ENCODE measurements at regions not wholly inside any gene's neighbourhood (a gene's known extent, or its start where the extent isn't known, plus 50 kb on each side); places are given as distances from the start of the nearest gene placed in this dataset.
"Not testable (repeated sequence)": the region's sequence is repeated elsewhere in the genome, so short reads cannot be mapped to it uniquely, and the experiment has no call there.

DNA sequence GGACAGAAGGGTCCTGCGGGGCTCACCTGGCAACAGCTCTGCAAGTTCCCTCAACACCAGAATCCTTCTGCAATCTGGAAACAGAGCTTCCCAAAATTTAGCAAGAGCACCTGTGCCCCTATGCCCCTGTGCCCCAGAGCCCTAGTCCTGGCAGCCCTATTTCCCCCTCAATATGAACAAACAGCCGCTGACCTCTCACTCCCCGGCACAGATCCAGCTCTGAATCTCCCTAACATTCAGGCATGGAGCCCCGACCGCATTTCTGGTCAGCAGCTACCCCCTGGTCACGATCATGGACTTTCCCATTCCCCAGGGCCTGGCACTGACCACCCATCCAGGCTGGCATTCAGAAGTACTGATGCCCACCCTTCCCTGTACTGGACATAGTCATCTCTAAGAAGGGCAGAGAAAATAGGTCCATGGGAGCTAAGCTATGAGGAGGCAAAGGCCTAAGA, 110.8 kb upstream of the SMURF2 start:
- DNase-seq (ENCODE audit: low read depth in 2 of 2): no peak

DNA sequence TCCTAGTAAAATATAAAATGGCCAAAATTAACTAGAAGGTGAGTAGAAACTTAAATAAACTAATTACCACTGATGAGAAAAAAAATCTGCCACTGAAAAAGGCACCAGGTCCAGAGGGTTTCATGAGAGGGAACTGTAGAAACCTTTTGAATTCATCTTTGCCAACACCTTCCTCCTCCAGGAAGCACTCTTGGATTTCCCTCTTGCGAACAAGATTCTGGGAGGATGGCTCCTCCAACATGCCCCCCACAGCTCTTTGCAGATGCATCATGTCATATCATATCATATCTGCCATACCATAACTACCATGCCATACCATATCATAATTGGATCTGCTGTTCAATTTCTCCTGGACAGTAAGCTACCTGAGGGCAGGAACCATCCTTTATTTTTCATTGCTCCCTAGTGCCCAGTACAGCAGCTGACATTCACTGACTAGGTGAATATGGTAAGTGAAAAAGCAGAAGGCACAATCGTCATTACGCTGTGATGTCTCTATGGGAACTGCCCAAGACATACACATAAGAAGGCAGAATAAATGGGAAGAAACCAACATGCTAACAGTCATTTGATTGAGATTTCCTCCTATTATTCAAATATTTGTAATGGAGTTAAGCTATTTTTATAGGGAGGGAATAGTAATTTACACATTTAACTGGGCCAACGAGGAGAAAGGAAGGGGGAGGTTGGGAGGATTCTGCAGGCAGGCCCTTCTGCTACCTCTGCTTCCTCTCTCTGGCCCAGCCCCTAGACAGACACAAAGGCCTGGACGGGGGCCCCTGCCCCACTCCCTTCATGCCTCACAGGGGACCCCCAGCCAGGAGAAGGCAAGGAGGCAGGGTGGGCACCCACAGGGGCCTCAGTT, 110.1 kb upstream of the SMURF2 start:
- no peak for DNase-seq (ENCODE audit: low read depth in 2 of 2)

DNA sequence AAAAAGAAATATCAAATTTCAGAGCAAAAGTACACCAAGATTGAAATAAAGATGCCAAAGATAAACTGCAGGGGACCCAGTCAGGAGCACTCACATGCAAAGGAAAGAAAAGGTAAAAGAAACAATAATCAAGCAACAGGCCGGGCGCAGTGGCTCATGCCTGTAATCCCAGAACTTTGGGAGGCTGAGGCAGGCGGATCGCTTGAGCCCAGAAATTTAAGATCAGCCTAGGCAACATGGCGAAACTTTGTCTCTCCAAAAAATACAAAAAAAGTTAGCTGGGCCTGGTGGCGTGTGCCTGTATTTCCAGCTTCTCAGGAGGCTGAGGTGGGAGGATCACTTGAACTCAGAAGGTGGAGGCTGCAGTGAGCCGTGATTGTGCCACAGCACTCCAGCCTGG, 107.6 kb upstream of the SMURF2 start:
- no peak for DNase-seq (ENCODE audit: low read depth in 2 of 2)

DNA sequence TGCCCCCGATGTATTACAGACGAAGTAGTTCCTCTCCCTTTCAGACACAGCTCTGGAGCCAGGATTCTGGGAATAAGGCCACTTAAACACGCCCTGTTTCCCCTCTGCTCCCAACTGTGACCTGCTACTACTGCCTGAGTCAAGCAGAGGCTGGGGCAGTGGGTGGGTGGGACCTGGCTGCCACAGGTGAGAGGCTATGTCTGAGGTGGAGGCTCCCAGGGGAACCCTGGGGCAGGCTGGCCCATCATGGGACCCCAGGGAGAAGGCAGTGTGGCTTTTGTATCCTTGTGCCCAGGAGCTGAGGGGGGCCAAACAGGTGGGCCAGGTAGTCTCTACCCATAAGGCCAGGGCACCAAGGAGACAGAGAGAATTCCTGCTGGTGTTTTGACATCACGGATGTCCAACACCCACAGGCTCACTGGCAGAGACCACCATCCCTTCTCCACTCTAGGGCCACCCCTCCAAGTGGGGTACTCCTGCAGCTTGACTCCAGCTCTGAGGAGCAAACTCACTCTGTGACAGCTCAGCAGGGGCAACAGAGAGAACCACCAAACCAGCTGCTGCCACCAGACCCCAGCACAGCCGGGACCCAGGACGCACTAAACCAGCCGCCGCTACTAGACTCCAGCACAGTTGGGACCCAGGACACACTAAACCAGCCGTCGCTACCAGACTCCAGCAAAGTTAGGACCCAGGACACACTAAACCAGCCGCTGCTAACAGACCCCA, 105.3 kb upstream of the SMURF2 start:
- DNase-seq (ENCODE audit: low read depth in 2 of 2): no peak

DNA sequence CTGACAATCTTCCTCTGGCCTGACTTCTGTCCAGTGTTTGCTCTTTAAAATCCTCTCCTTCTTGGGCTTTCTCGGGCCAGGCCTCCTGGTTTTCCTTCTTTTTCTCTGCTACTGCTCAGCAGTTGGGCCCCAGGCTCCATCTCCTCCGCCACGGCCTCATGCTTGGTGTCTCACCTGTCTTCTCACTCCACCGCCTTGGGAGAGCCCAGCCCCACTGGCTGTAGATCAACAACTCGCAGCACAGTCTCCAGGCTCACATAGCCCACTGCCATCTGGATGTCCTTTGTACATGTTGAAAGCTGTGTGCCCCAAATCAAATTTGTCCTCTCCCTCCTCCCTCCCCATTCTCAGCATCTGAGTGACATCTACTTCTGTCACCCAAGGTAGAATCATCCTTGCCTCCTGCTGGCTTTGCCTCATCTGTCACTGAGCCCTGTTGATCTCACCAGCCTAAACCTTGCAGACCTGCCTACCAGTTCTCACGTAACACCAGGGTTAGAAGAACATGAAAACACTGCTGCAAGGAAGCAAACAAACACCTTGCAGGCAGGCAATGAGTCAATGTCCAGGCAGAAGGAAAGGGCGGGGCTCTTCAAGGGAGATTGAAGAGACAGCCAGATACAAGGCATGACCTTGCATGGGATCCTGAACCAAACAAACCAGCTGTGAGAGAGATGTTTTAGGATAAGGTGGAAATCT, 103.2 kb upstream of the SMURF2 start:
- no peak for DNase-seq (ENCODE audit: low read depth in 2 of 2)

DNA sequence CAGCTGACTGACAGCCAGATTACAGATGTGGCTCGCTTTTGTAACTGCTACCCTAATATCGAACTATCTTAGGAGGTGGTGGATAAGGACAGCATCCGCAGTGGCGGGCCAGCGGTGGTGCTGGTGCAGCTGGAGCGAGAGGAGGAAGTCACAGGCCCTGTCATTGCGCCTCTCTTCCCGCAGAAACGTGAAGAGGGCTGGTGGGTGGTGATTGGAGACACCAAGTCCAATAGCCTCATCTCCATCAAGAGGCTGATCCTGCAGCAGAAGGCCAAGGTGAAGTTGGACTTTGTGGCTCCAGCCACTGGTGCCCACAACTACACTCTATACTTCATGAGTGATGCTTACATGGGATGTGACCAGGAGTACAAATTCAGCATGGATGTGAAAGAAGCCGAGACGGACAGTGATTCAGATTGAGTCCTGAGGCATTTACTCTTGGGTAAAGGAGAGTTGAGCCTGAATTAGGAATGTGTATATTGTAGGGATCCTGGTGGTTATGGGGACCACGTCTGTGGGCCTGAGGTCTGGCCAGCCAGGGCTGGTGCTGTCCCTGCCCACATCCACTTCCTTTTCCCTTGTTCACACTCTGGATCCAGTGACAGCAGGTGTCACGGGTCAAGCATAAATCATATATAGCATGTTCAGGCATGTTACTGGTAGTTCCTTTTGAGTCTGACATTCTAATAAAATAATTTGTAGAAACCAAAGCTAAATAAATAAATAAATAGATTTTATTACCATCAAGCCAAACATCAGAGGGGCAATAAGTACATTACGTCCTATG, 89.0 kb upstream of the SMURF2 start:
- DNase-seq (ENCODE audit: low read depth in 2 of 2): no peak

DNA sequence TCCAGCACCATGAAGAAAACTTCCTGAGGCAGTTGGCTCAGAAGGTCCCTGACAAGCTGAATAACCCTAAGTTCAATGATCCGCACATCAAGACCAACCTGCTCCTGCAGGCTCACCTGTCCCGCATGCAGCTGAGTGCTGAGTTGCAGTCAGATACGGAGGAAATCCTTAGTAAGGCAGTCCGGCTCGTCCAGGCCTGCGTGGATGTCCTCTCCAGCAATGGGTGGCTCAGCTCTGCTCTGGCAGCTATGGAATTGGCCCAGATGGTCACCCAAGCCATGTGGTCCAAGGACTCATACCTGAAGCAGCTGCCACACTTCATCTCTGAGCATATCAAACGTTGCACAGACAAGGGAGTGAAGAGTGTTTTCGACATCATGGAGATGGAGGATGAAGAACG, 88.4 kb upstream of the SMURF2 start:
- DNase-seq (ENCODE audit: low read depth in 2 of 2): no peak

DNA sequence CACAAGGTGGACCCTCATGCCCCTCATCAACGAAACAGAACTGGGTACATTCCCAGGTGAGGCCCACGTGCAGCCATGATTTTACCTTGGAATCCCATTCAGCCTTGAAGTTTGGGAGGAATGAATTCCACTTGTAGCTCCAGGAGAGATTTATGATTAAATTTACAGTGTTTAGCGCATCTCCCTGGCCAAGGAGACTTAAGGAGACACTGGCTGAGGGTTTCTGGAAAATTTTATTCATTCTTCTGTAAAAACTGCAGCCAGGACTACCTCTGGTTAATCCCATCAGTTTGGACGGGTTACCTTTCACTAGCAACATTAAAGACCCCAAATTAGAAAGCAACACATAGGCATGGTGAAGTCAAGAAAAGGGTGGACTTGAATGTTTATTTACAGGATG, 87.2 kb upstream of the SMURF2 start:
- DNase-seq (ENCODE audit: low read depth in 2 of 2): no peak

DNA sequence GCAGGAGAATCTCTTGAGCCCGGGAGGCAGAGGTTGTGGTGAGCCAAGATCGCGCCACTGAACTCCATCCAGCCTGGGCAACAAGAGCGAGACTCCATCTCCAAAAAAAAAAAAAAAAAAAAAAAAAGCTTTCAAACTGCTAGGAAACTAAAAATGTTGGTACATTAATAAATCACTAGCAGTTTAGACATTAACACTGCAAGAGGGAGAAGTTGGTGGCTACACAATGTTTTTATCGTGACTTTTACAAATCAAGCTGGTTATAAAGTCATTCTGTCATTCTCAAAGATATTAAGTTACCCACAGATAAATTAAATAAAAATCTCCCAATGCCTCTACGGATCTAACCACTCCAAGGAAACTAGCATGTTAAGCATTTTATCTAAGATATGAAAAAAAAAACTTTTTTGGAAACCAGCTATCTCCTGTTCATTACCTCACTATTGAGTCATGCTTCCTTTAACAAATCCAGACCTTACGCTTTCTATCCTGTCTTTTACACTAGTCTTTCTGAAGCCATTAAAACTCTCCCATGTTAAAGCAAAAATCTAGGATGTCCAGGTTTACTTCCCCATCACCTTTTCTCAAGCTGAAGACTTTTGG, 85.9 kb upstream of the SMURF2 start:
- no peak for DNase-seq (ENCODE audit: low read depth in 2 of 2)

DNA sequence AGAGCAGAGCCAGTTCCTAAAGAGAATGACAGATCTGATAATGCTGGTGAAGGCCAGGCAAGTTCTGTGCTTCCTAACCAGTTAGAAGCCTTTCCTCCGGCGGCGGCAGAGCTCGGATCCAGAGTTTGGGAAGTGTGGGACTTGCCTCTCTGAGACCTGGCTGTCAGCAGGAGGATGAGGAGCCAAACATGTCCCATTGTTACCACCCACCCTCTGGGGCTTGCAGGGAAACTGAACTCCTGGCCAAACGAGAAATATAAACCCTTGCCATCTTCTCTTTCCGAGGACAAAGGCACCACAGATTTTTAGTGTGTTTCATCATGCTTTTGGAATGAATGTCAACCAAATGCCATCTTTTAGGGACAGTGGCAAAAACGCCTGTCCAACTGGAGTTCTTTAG, 80.2 kb upstream of the SMURF2 start:
- no peak for DNase-seq (ENCODE audit: low read depth in 2 of 2)

DNA sequence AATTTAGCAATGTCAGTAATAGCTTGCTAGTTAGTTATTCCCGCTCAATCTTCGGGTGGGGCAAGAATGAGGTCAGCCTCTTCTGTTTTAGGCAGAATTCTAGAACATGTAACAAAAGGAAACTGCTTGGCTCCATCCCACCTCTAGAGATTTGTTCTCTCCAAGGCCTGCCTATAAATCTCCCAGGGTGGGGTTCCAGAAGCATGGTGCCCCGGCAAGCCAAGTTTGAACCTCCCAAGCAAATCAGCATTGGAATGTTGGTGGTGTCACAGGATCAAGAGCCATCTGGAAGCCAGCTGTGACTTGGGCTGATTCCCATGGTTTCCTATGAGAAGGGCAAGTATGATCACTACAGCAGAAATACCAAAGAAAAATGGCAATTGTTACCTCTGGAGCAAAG, 79.8 kb upstream of the SMURF2 start:
- DNase-seq (ENCODE audit: low read depth in 2 of 2): not testable (repeated sequence)

DNA sequence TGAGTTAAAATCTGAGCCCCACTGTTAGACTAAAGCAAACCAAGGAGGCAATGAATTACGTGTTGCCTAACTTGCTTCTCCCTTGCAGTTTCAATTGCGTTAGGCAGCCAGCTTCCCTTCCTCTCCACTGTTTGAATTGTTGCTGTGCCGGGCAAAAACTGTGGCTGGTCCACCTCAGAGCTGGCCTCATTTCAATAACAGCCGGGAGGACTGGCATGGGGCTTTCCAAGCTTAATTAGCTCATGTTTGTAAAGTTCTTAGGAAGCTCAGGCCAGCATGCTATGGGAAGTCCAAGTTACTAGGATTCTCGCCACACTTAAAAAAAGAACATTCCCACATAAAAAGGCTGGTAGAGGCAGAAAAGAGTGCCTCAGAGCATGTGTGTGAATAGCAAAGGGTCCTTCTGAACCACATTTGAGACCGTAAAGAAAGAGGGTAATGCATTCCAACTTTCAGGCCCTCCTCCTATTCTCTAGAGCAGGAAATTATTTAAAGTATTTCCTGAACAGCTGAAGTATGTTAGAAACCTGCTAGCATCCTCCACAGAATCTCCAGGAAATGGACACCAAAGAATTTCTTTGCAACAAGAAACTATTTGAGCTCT, 79.0 kb upstream of the SMURF2 start:
- DNase-seq (ENCODE audit: low read depth in 2 of 2): no peak

DNA sequence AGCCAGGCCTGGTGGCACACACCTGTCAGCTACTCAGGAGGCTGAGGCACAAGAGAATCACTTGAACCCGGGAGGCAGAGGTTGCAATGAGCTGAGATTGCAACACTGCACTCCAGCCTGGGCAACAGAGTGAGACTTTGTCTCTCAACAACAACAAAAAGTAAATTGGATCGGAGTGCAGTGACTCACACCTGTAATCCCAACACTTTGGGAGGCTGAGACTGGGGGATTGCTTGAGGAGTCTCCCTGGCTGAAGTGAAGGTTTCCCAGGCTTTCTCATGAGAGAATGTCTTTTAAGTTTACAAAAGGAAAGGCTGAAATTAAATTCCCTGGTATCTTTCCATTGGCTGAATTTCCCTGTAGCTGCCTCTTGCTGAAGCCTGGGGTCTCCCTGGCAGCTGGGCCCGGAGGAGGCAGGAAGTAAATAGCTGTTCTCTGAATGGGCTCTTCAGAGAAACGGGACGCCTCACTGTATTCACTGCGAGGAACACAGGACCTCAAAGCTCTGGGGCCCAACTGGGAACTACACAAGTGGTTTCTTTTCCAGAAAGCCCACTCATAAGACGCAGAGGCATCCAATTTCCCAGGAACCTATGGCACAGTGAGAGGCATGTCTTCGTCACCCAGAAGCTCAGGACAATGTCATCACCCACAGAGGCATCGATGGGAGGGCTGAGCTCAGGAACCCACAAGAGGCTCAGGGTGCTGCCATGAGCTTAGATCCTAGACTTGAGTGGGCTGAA, 77.4 kb upstream of the SMURF2 start:
- DNase-seq (ENCODE audit: low read depth in 2 of 2): no peak

DNA sequence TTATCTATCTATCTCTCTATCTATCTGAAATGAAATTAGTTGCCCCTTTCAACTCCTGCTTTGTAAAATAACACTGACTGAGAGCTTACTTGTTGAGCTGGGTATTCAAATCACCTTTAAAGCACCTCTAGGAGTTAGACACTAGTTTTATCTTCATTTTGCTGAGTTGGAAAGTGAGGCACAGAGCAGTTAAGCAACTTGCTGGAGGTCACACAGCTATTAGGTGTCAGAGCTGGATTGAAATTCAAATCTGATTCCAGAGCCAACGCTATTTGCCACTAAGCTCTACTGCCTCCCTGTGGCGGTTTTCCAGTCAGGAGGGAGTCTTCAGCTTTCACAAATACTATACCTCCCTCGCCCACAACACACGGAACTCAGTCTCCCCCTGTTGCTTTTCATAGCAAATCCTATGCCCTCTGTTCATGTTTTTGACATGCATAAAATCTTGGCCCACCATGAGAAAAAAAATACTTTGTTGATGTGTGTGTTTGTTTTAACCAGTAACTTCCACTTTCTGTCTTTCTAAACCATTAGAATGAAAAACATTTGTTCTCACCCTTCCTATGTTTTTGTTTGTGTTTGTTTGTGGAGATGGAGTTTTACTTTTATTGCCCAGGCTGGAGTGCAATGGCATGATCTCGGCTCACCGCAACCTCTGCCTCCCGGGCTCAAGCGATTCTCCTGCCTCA, 74.8 kb upstream of the SMURF2 start:
- peak; percentile 2 to 6 for DNase-seq (ENCODE audit: low read depth in 2 of 2)

DNA sequence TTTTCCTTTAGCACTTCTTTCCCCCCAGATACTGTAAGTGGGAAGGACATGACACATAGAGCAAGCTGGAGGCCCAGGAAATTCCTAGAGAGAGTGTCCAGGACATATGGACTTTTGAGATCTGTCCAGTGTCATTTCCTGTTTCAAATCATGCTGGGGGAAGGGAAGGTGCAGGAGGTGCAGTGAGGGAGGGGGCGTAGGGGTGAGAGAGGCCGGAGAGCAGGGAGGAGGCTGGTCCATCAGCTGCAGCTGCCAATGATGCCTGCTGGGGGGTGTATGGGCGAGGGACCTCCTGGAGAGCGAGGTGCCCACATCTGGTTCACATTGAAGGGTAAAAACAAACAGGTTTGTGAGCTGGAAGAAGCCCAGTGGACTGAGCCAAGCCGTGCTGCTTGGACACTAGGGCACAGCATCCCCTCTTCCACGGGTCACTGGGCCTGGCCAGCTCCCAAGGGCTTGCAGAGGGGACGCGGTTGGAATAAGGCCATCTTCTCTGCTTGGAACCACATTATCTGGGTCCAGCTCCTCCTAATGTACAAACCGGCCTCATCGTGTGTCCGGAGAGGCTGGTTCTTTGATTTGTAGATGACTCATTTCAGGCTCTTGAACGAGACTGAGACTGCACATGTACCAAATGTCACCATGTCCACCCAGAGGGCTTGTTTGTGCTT, 70.4 kb upstream of the SMURF2 start:
- DNase-seq (ENCODE audit: low read depth in 2 of 2): no peak

DNA sequence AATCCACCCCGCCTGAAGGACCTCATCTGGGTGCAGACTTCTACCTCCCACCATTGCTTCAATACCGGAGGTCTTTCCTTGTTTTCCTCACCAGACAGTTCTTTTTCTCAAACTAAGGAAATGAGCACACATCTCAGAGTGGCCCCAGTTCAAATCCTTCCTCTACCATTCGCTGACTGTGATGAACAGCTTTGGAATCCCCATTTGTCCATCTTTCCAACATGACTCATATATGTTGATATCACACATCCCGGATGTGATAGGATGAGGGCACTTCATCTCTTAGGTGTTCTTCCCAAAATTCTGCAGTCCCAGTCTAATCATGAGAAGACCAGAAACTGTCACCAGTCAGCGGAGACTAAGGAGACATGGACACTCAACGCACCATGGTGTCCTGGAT, 67.9 kb upstream of the SMURF2 start:
- DNase-seq (ENCODE audit: low read depth in 2 of 2): not testable (repeated sequence)

DNA sequence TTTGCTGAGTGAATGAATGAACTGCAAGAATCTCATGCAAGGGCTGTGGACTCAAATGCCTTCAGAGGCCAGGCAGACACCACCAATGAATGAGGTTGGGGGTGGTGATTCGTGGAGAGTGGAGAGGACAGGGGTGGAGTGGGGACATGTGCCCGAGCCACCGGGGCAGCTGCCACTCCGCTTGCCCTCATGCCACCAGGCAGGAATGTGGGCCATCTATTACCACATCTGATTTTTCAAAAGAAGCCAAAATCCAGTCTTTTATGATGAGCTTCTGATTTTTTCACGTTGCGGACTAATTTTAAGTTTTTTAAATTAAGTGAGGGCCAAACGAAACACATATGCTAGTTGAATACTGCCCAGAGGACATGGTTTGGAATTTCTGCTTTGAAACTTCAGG, 67.1 kb upstream of the SMURF2 start:
- DNase-seq (ENCODE audit: low read depth in 2 of 2): no peak

DNA sequence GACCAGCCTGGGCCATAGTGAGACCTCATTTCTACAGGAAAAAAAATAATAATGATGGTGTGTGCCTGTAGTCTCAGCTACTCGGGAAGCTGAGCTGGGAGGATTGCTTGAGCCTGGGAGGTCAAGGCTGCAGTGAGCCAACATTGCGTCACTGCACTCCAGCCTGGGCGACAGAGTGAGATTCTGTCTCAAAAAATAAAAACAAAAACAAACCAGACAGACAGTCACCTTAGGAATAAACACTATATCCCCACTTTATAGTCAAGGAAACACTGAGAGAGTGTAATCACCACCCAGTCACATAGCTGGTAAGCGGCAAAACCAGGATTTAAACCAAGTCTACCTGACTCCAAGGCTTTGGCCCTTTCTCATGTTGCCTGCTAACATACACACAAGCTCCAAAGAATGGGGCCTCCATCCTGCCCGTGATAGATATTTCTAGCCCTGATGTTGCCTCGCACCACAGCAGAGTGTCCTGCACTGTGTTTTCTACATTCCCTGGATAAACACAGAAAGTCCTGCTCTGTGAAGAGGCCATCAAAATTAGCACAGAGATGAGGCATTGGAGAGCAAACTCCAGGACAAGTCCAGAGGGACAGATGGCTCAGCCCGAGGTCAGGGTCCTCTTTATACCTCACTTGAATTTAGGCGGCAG, 66.1 kb upstream of the SMURF2 start:
- no peak for DNase-seq (ENCODE audit: low read depth in 2 of 2)

DNA sequence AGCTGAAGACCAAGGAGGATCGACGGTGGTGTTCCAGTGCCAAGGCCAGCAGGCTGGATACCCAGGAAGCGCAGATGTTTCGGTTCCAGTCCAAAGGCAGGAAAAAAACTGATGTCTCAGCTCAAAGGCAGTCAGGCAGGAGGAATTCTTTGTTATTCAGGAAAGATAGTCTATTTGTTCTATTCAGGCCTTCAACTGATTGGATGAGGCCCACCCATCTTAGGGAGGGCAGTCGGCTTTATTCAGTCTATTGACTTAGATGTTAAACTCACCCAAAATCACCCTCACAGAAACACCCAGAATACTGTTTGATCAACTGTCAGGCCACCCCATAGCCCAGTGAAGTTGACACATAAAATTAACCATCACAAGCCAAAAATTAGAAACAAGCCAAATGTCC, 63.9 kb upstream of the SMURF2 start:
- DNase-seq (ENCODE audit: low read depth in 2 of 2): not testable (repeated sequence)
